ENCODE measurements at regions not wholly inside any gene's neighbourhood (a gene's known extent, or its start where the extent isn't known, plus 50 kb on each side); places are given as distances from the start of the nearest gene placed in this dataset.
"Not testable (repeated sequence)": the region's sequence is repeated elsewhere in the genome, so short reads cannot be mapped to it uniquely, and the experiment has no call there.

GRCh38 chr2:40957508-40957907 lies 505.6 kb upstream of the SLC8A1 start:
- DNase-seq, result no peak

GRCh38 chr2:40962026-40962425 lies 510.1 kb upstream of the SLC8A1 start:
- DNase-seq, result no peak

GRCh38 chr2:40964509-40965250 lies 512.8 kb upstream of the SLC8A1 start:
- no peak for DNase-seq

- no peak for DNase-seq
These were observed 515.6 kb upstream of the SLC8A1 start for GRCh38 chr2:40967451-40967850.

GRCh38 chr2:40975151-40975550 lies 523.3 kb upstream of the SLC8A1 start:
- DNase-seq, result no peak

- no peak for DNase-seq
These were observed 545.5 kb upstream of the SLC8A1 start for GRCh38 chr2:40997362-40997761.

- DNase-seq, result no peak
These were observed 548.5 kb upstream of the SLC8A1 start for GRCh38 chr2:41000374-41000773.

GRCh38 chr2:41000906-41001305 lies 549.0 kb upstream of the SLC8A1 start:
- no peak for DNase-seq

- no peak for DNase-seq
These were observed 552.8 kb upstream of the SLC8A1 start for GRCh38 chr2:41004700-41005099.

GRCh38 chr2:41020358-41020757 lies 568.5 kb upstream of the SLC8A1 start:
- no peak for DNase-seq

- DNase-seq, result no peak
These were observed 572.9 kb upstream of the SLC8A1 start for GRCh38 chr2:41024816-41025215.

GRCh38 chr2:41026613-41027012 lies 574.7 kb upstream of the SLC8A1 start:
- DNase-seq, result no peak

GRCh38 chr2:41027095-41027494 lies 575.2 kb upstream of the SLC8A1 start:
- no peak for DNase-seq

GRCh38 chr2:41031282-41031681 lies 579.4 kb upstream of the SLC8A1 start:
- no peak for DNase-seq

- DNase-seq, result no peak
These were observed 580.8 kb upstream of the SLC8A1 start for GRCh38 chr2:41032715-41033114.

GRCh38 chr2:41033127-41033526 lies 581.2 kb upstream of the SLC8A1 start:
- no peak for DNase-seq

- no peak for DNase-seq
These were observed 586.5 kb upstream of the SLC8A1 start for GRCh38 chr2:41038408-41038807.

GRCh38 chr2:41039750-41040149 lies 587.9 kb upstream of the SLC8A1 start:
- DNase-seq, result not testable (repeated sequence)

- DNase-seq, result no peak
These were observed 589.1 kb upstream of the SLC8A1 start for GRCh38 chr2:41040782-41041520.

- DNase-seq, result no peak
These were observed 590.5 kb upstream of the SLC8A1 start for GRCh38 chr2:41042343-41042742.

GRCh38 chr2:41061356-41061755 lies 609.5 kb upstream of the SLC8A1 start:
- DNase-seq, result no peak

GRCh38 chr2:41062336-41062735 lies 610.4 kb upstream of the SLC8A1 start:
- no peak for DNase-seq

GRCh38 chr2:41066168-41066567 lies 614.3 kb upstream of the SLC8A1 start:
- no peak for DNase-seq

GRCh38 chr2:41068740-41069139 lies 616.9 kb upstream of the SLC8A1 start:
- DNase-seq, result no peak
